ENCODE measurements at regions not wholly inside any gene's neighbourhood (a gene's known extent, or its start where the extent isn't known, plus 50 kb on each side); places are given as distances from the start of the nearest gene placed in this dataset.

DNA sequence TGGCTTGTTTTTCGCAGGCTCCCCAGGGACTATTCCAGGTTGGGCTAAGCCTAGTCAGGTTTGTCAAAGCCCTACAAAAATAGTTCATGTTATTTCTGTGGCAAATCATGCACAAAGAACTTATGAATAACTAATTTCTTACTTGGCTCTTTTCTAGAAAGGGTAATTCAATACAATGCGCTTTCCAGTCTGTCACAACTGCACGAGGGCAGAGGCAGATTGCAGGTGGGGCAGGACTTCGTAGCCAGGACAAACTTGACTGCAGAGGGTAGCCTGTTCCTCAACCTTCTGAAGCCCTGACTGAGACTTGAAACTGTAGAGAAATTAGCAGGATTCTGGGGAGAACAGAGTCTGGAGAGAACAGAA, 253.5 kb downstream of the QKI start:
- no peak for TF ChIP-seq EZH2 (IDR thresholded peaks at IDR 0.05; ENCODE audit: low read length)
- TF ChIP-seq, protein P1, sequence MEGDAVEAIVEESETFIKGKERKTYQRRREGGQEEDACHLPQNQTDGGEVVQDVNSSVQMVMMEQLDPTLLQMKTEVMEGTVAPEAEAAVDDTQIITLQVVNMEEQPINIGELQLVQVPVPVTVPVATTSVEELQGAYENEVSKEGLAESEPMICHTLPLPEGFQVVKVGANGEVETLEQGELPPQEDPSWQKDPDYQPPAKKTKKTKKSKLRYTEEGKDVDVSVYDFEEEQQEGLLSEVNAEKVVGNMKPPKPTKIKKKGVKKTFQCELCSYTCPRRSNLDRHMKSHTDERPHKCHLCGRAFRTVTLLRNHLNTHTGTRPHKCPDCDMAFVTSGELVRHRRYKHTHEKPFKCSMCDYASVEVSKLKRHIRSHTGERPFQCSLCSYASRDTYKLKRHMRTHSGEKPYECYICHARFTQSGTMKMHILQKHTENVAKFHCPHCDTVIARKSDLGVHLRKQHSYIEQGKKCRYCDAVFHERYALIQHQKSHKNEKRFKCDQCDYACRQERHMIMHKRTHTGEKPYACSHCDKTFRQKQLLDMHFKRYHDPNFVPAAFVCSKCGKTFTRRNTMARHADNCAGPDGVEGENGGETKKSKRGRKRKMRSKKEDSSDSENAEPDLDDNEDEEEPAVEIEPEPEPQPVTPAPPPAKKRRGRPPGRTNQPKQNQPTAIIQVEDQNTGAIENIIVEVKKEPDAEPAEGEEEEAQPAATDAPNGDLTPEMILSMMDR (optimal IDR thresholded peaks at IDR 0.05 in 1 of 3, IDR thresholded peaks at IDR 0.05 in 1 of 3, conservative IDR thresholded peaks at IDR 0.05 in 1 of 3; ENCODE audit: extremely low read depth in 1 of 3, insufficient read depth in 2 of 3, low read length in 3 of 3) = no peak
- Histone ChIP-seq H3K9me3 (ENCODE audit: control insufficient read depth, low read depth, low read length) (peaks cover 3% of the 10 kb centered on the region), H3K9ac (ENCODE audit: control insufficient read depth, extremely low read depth, insufficient read depth, low read length) (no peak overlapping the region), H4K20me1 (ENCODE audit: control insufficient read depth, extremely low read depth, insufficient read depth, low read length) (no peaks in the 10 kb centered on the region), H3K79me2 (ENCODE audit: control insufficient read depth, insufficient read depth, low read length) (no peaks in the 10 kb centered on the region), H3K9me1 (ENCODE audit: control insufficient read depth, extremely low read depth, insufficient read depth, low read length) (no peaks in the 10 kb centered on the region), H3K27me3 (ENCODE audit: control insufficient read depth, extremely low read depth, insufficient read depth, low read length) (no peaks in the 10 kb centered on the region), H3K4me3 (ENCODE audit: control insufficient read depth in 2 of 3, extremely low read depth in 1 of 3, insufficient read depth in 2 of 3, low read depth in 1 of 3, low read length in 3 of 3) (no peak overlapping the region), H3K4me1 (ENCODE audit: control insufficient read depth, extremely low read depth, insufficient read depth, low read length) (no peaks in the 10 kb centered on the region), H3K36me3 (ENCODE audit: control insufficient read depth in 2 of 2, extremely low read depth in 1 of 2, insufficient read depth in 2 of 2, low read length in 2 of 2) (no peaks in the 10 kb centered on the region), H3K27ac (ENCODE audit: control insufficient read depth, insufficient read depth, low read length) (no peak overlapping the region), H2AFZ (ENCODE audit: control insufficient read depth, low read length) (no peak overlapping the region), H3K4me2 (ENCODE audit: control insufficient read depth, extremely low read depth, insufficient read depth, low read depth, low read length) (no peak overlapping the region)
- FAIRE-seq (no peak), DNase-seq (ENCODE audit: low read depth, low spot score) (no peak)
- dilution Hi-C loops (cut with MboI; ENCODE audit: extremely low pct_ligation_motif_present, low sequenced_read_pairs) = no loop called here

- Histone ChIP-seq H3K4me1 (ENCODE audit: control insufficient read depth, extremely low read depth, insufficient read depth, low read length) (no peaks in the 10 kb centered on the region), H2AFZ (ENCODE audit: control insufficient read depth, low read length) (no peak overlapping the region), H3K9me1 (ENCODE audit: control insufficient read depth, extremely low read depth, insufficient read depth, low read length) (no peaks in the 10 kb centered on the region), H3K79me2 (ENCODE audit: control insufficient read depth, insufficient read depth, low read length) (no peaks in the 10 kb centered on the region), H3K36me3 (ENCODE audit: control insufficient read depth in 2 of 2, extremely low read depth in 1 of 2, insufficient read depth in 2 of 2, low read length in 2 of 2) (no peaks in the 10 kb centered on the region), H3K27ac (ENCODE audit: control insufficient read depth, insufficient read depth, low read length) (no peak overlapping the region), H3K9me3 (ENCODE audit: control insufficient read depth, low read depth, low read length) (peaks cover 3% of the 10 kb centered on the region), H3K9ac (ENCODE audit: control insufficient read depth, extremely low read depth, insufficient read depth, low read length) (no peak overlapping the region), H4K20me1 (ENCODE audit: control insufficient read depth, extremely low read depth, insufficient read depth, low read length) (no peaks in the 10 kb centered on the region), H3K4me2 (ENCODE audit: control insufficient read depth, extremely low read depth, insufficient read depth, low read depth, low read length) (no peak overlapping the region), H3K27me3 (ENCODE audit: control insufficient read depth, extremely low read depth, insufficient read depth, low read length) (no peaks in the 10 kb centered on the region), H3K4me3 (ENCODE audit: control insufficient read depth in 2 of 3, extremely low read depth in 1 of 3, insufficient read depth in 2 of 3, low read depth in 1 of 3, low read length in 3 of 3) (no peak overlapping the region)
- FAIRE-seq (no peak), DNase-seq (ENCODE audit: low read depth, low spot score) (no peak)
- no peak for TF ChIP-seq EZH2 (IDR thresholded peaks at IDR 0.05; ENCODE audit: low read length)
- TF ChIP-seq, protein P1 (optimal IDR thresholded peaks at IDR 0.05 in 1 of 3, IDR thresholded peaks at IDR 0.05 in 1 of 3, conservative IDR thresholded peaks at IDR 0.05 in 1 of 3; ENCODE audit: extremely low read depth in 1 of 3, insufficient read depth in 2 of 3, low read length in 3 of 3) = no peak
- dilution Hi-C loops (cut with MboI; ENCODE audit: extremely low pct_ligation_motif_present, low sequenced_read_pairs) = no loop called here
Measured at GRCh38 chr6:163667372-163668060, 253.0 kb downstream of the QKI start.

All from keratinocyte (primary cell).